GM13976 (cell line): ENCODE measurements at regions not wholly inside any gene's neighbourhood (a gene's known extent, or its start where the extent isn't known, plus 50 kb on each side); places are given as distances from the start of the nearest gene placed in this dataset.

Source experiments
- DNase-seq: peaks from one replicate; pipeline ENCODE4 v3.0.0; 2012; ENCODE audit warnings: low spot score
- in situ Hi-C: fragments of 300-500 bp; cut with MboI; formaldehyde crosslinking; loops from one replicate; pipeline ENCODE4 v1.12.0; 2022; ENCODE audit warnings: low sequenced_read_pairs, mixed read lengths, inconsistent platforms; ENCODE audit not compliant: unreplicated experiment
- TF ChIP-seq, protein P1 (sequence below): IDR thresholded peaks from 2 replicates; pipeline ENCODE4 v1.5.1; 2012; ENCODE audit warnings: borderline replicate concordance, mild to moderate bottlenecking; ENCODE audit not compliant: insufficient read depth; ENCODE audit errors: extremely low read depth, missing control alignments, control extremely low read depth

DNA sequence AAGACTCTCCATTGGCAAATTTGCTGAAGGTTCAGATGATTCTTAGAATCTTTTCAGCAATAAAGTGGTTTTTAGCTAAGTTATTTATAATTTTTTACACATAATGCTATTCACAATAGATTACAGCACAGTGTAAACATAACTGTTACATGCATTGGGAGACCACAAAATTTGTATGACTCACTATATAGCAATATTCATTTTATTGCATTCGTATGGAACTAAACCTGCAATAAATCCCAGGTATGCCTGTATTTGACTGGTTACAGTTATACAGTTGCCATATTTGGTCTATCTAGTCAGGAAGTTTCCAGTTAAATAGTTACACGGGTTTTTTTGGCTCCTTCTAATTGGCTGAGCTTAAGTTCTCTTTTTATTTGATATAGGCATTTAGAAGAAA lies 220.8 kb downstream of the MRPS30 start:
- in situ Hi-C loops, result no loop called here
- TF ChIP-seq, protein P1, sequence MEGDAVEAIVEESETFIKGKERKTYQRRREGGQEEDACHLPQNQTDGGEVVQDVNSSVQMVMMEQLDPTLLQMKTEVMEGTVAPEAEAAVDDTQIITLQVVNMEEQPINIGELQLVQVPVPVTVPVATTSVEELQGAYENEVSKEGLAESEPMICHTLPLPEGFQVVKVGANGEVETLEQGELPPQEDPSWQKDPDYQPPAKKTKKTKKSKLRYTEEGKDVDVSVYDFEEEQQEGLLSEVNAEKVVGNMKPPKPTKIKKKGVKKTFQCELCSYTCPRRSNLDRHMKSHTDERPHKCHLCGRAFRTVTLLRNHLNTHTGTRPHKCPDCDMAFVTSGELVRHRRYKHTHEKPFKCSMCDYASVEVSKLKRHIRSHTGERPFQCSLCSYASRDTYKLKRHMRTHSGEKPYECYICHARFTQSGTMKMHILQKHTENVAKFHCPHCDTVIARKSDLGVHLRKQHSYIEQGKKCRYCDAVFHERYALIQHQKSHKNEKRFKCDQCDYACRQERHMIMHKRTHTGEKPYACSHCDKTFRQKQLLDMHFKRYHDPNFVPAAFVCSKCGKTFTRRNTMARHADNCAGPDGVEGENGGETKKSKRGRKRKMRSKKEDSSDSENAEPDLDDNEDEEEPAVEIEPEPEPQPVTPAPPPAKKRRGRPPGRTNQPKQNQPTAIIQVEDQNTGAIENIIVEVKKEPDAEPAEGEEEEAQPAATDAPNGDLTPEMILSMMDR, result no peak
- no peak for DNase-seq

DNA sequence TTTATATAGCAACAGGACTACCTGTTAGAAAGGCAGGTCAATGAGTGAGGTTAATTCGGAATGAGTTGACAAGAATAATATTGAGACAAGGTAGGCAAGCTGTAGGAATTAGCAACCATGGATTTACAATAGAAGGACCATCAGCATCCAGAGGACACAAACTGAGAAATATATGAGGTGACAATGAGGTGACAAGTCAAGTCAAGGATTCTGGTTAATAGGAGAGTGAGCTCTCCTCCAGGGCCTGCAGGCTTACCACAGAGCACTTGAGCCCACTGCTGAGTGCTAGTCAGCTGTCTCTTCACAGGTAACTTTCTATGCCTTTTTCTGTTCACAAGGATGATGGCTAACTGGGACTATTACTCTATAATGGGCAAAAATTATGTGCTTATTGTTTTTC lies 227.2 kb downstream of the MRPS30 start:
- DNase-seq, result no peak
- TF ChIP-seq, protein P1, result no peak
- in situ Hi-C loops, result no loop called here

DNA sequence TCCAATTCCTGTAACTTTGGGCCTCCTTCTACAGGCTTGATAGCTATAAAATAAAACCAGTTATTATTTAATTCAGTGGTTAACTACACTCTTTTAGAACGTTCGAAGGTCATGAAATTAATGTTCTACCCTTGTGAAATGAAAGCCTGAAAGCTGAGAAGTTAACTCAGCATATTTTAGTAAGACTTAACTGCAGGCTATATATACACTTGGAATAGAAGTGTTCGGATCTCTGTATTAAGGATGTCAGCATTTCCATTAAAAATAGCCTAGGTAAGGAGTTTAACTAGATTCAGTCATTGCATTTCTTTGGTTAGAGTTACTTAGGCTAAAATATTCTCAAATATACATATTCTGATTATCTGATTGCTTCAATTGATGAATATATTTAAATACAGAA lies 229.2 kb downstream of the MRPS30 start:
- TF ChIP-seq, protein P1, result no peak
- no peak for DNase-seq
- in situ Hi-C loops, result no loop called here

- in situ Hi-C loops, result no loop called here
- TF ChIP-seq, protein P1, result no peak
- DNase-seq, result peak; percentile 15
Measured at GRCh38 chr5:45038366-45038987, 229.7 kb downstream of the MRPS30 start.

DNA sequence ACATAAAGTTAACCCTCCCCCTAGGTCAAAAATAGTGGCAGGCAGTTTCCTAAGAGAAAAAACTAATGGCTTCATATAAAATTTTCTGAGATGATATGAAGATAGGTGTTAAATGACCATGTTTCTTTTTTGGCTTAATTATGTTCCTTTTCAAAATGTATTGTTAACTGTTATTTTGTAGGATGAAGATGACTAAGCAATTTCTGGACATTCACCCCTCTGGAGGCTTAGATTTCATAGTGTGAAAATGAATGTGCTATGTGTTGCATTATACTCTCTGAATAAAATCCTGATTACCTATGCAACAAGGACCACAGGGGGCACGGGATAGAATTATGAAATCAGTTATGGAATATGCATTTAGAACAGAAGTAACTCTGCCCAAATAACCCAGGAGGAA lies 233.5 kb downstream of the MRPS30 start:
- in situ Hi-C loops, result no loop called here
- TF ChIP-seq, protein P1, result no peak
- DNase-seq, result no peak

GRCh38 chr5:45057564-45057963 lies 248.8 kb downstream of the MRPS30 start:
- TF ChIP-seq, protein P1, result no peak
- DNase-seq, result no peak
- in situ Hi-C loops, result no loop called here
